ENCODE measurements at regions not wholly inside any gene's neighbourhood (a gene's known extent, or its start where the extent isn't known, plus 50 kb on each side); places are given as distances from the start of the nearest gene placed in this dataset.

- H3K36me3 ChIP-seq: no peaks in the 10 kb centered on the region
- no peaks in the 10 kb centered on the region for H3K27me3 ChIP-seq (ENCODE audit: low read depth)
- H3K4me3 ChIP-seq: no peak overlapping the region
- no peak for TF ChIP-seq CTCF (IDR thresholded peaks at IDR 0.05; ENCODE audit: borderline replicate concordance)
- no peak overlapping the region for H3K27ac ChIP-seq (replicated peaks)
- no peaks in the 10 kb centered on the region for H3K9me3 ChIP-seq (replicated peaks)
- intact Hi-C loops (cut with micrococcal nuclease): no loop called here
- DNase-seq: no peak
- peaks cover 52% of the 10 kb centered on the region for H3K4me1 ChIP-seq
These were observed 52.5 kb upstream of the PRDM11 start for GRCh38 chr11:45093761-45094455.

- DNase-seq: no peak
- intact Hi-C loops (cut with micrococcal nuclease): no loop called here
- no peak overlapping the region for H3K27ac ChIP-seq (replicated peaks)
- no peaks in the 10 kb centered on the region for H3K9me3 ChIP-seq (replicated peaks)
- H3K27me3 ChIP-seq (ENCODE audit: low read depth): no peaks in the 10 kb centered on the region
- peaks cover 41% of the 10 kb centered on the region for H3K4me1 ChIP-seq
- no peak overlapping the region for H3K4me3 ChIP-seq
- H3K36me3 ChIP-seq: no peaks in the 10 kb centered on the region
- no peak for TF ChIP-seq CTCF (IDR thresholded peaks at IDR 0.05; ENCODE audit: borderline replicate concordance)
These were observed 51.3 kb upstream of the PRDM11 start for GRCh38 chr11:45094958-45095690.

GRCh38 chr11:45095691-45096010, 50.8 kb upstream of the PRDM11 start:
- DNase-seq: no peak
- H3K27ac ChIP-seq (replicated peaks): no peak overlapping the region
- no peaks in the 10 kb centered on the region for H3K9me3 ChIP-seq (replicated peaks)
- H3K4me1 ChIP-seq: peaks cover 36% of the 10 kb centered on the region
- H3K36me3 ChIP-seq: no peaks in the 10 kb centered on the region
- no peak for TF ChIP-seq CTCF (IDR thresholded peaks at IDR 0.05; ENCODE audit: borderline replicate concordance)
- H3K27me3 ChIP-seq (ENCODE audit: low read depth): no peaks in the 10 kb centered on the region
- H3K4me3 ChIP-seq: no peak overlapping the region
- intact Hi-C loops (cut with micrococcal nuclease): no loop called here

GRCh38 chr11:45096636-45097035, 49.8 kb upstream of the PRDM11 start:
- no peak for TF ChIP-seq CTCF (IDR thresholded peaks at IDR 0.05; ENCODE audit: borderline replicate concordance)
- no peak overlapping the region for H3K27ac ChIP-seq (replicated peaks)
- H3K36me3 ChIP-seq: no peaks in the 10 kb centered on the region
- intact Hi-C loops (cut with micrococcal nuclease): no loop called here
- H3K27me3 ChIP-seq (ENCODE audit: low read depth): no peaks in the 10 kb centered on the region
- no peak for DNase-seq
- no peaks in the 10 kb centered on the region for H3K9me3 ChIP-seq (replicated peaks)
- peaks cover 27% of the 10 kb centered on the region for H3K4me1 ChIP-seq
- no peak overlapping the region for H3K4me3 ChIP-seq

Data from left ventricle myocardium inferior (tissue), 1 donor.